ENCODE measurements at regions not wholly inside any gene's neighbourhood (a gene's known extent, or its start where the extent isn't known, plus 50 kb on each side); places are given as distances from the start of the nearest gene placed in this dataset.

DNA sequence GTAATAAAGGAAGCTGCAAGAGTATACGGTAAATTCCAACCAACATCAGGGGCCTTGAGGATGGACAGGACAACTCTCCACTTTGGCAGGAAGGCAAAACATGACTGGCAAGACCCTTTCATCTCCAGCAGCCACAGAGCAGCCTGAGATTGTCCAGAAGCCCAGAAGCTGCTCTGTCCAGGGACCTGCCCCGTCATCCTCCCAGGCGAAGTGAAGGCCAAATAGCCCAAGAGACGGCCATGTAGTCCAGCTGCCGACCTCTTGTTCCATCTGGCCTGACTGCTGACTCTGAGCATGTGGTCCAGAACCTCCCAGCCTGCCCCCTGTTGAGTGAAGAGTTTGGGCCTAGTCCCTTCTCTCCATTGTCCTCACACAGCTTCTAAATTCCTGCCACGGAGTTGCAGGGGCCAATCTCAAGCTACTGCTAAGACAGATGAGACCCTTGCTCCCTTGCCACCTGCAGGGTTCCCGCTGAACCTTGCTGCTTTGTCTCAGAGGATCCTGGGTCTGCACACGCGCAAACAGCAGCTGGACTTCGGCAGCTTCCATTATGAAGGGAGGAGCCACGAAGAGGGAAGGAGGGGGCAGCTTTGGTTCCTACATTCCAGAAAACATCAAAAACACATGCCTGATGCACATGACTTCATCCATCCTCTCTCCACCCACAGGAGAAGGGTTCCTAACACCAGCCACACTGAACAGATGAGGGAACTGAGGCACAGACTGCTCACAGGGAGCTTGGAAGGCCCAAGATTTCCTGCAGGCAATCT, 196.9 kb downstream of the KATNAL1 start:
- Histone ChIP-seq H3K27me3 (ENCODE audit: control insufficient read depth, insufficient read depth, low read length) (no peaks in the 10 kb centered on the region), H3K36me3 (ENCODE audit: control insufficient read depth, insufficient read depth, low read length) (no peaks in the 10 kb centered on the region), H3K4me1 (ENCODE audit: control insufficient read depth, insufficient read depth, low read length) (peaks cover 2% of the 10 kb centered on the region), H3K4me3 (ENCODE audit: low read length) (no peak overlapping the region), H3K27ac (ENCODE audit: low read depth, low read length) (no peak overlapping the region), H3K9ac (ENCODE audit: low read length) (no peak overlapping the region)

DNA sequence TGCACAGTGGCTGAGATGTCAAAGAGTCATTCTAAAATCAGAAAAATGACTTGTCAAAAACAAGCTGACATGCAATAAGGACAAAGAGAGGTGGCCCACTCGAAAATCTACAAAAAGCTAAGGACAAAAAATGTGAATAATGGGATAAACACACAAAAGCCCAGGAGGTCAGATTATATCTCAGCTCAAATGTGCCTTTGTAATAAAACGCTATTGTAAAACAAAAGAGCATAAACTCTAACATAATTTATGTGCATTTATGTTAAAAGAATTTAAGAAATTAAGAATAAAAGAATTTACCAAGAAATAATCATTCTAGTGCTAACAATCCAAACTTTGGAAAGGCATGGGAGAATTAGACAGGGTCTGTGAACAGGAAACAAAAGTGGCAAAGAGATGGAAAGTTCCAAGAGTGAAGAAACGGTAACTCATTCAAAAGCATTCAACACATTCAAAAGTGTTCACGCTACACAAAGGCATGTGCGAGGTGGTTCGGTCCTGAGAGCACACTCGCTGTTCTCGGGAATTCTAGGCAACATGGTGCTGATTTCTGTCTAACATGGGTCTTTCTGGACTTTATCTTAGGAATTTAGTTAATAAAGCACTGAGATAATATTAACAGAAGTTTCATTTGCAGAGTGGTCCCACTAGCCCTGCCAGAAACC, 197.7 kb downstream of the KATNAL1 start:
- H3K36me3 ChIP-seq (ENCODE audit: control insufficient read depth, insufficient read depth, low read length) = no peaks in the 10 kb centered on the region
- H3K27ac ChIP-seq (ENCODE audit: low read depth, low read length) = no peak overlapping the region
- no peak overlapping the region for H3K4me3 ChIP-seq (ENCODE audit: low read length)
- no peak overlapping the region for H3K9ac ChIP-seq (ENCODE audit: low read length)
- no peaks in the 10 kb centered on the region for H3K27me3 ChIP-seq (ENCODE audit: control insufficient read depth, insufficient read depth, low read length)
- H3K4me1 ChIP-seq (ENCODE audit: control insufficient read depth, insufficient read depth, low read length) = no peaks in the 10 kb centered on the region

DNA sequence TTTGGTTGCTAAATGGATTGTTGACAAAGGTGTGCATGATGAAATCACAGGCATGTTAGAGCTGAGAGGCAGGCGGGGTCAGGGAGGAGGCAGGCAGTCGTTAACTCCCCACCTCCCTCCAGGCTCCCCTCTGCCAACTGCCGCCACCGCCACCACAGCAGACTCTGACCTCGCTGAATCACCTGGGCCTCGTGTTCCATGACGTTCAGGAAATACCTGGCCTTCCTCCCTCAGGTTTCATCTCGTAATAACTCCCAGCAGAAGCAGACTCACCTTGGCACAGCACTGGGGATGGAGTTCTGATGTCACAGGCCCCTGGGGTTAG, 198.5 kb downstream of the KATNAL1 start:
- Histone ChIP-seq H3K9ac (ENCODE audit: low read length) (no peak overlapping the region), H3K27me3 (ENCODE audit: control insufficient read depth, insufficient read depth, low read length) (no peaks in the 10 kb centered on the region), H3K27ac (ENCODE audit: low read depth, low read length) (no peak overlapping the region), H3K4me1 (ENCODE audit: control insufficient read depth, insufficient read depth, low read length) (no peaks in the 10 kb centered on the region), H3K4me3 (ENCODE audit: low read length) (no peak overlapping the region), H3K36me3 (ENCODE audit: control insufficient read depth, insufficient read depth, low read length) (no peaks in the 10 kb centered on the region)

DNA sequence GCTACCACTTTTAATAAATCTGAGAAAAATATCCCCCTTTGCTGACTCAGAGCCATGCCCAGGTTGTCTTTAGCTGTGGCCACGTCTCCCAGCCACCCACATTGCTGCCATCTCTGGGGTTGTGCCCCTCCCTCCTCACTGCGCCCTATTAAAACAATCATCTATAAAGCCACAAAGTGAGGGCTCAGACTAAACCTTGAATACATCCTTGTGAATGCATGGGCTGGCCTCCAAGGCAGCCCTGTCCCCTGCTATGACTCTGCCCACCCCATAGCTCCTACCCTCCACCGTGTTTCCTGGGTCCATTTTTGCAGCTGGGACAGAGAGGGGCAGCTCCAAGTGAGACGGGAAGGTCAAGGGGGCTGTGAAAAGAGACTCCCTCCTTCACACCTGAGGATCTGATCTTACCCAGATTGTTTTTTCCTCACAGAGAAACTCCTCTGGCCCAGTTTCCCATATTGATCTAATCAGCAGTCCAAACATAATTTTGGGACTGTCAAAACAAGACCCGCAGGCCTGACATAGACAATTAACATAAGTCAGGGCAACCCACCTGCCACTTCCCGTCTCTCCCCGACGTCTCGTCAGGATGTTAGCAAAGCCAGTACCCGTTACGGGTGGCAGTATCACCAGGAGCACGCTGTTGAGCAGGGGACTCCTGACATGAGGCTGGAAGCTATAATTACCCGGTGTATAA, 199.0 kb downstream of the KATNAL1 start:
- Histone ChIP-seq H3K27me3 (ENCODE audit: control insufficient read depth, insufficient read depth, low read length) (no peaks in the 10 kb centered on the region), H3K4me1 (ENCODE audit: control insufficient read depth, insufficient read depth, low read length) (no peaks in the 10 kb centered on the region), H3K4me3 (ENCODE audit: low read length) (no peak overlapping the region), H3K27ac (ENCODE audit: low read depth, low read length) (no peak overlapping the region), H3K9ac (ENCODE audit: low read length) (no peak overlapping the region), H3K36me3 (ENCODE audit: control insufficient read depth, insufficient read depth, low read length) (no peaks in the 10 kb centered on the region)

DNA sequence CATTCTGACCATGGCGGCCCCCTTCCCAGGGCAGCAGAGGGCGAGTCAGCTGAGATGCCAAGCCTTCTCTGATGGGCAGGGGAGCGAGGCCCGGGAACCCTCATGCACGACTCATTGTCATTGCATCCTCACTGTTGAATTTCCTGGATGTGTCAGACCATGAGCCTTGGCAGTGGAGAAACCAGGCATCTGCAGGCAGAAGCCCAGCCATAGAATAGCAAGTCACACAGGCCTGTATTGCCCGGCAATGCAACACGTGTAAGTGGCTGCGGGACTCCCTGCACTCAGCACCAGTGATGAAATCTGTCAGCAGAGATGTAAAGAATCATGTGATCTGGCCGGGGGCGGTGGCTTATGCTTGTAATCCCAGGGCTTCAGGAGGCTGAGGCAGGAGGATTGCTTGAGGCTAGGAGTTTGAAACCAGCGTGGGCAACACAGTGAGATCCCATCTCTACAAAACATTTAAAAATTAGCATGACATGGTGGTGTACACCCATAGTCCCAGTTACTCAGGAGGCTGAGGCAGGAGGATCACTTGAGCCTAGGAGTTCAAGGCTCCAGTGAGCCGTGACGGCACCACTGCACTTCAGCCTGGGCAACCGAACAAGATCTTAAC, 199.7 kb downstream of the KATNAL1 start:
- H3K4me3 ChIP-seq (ENCODE audit: low read length) = no peak overlapping the region

DNA sequence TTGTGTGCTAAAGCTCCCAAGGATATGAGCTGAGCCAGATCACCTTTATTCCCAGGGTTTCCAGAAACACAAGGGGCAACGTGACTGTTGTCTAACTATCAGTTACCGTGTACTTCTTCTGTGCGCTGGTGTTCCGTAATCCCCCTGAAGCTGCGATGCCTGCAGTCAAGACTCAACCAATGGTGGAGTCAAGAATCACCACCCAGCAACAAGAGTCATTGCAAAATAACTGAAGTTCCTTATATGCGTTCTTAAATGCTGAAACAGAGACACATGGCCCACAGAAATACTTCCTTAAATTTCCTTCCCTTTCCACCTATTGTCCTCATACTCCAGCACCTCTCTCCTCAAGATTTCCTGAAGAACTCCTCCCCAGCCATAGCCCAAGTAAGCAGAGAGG, 200.2 kb downstream of the KATNAL1 start:
- Histone ChIP-seq H3K4me3 (ENCODE audit: low read length) (no peak overlapping the region), H3K9ac (ENCODE audit: low read length) (no peak overlapping the region), H3K4me1 (ENCODE audit: control insufficient read depth, insufficient read depth, low read length) (no peaks in the 10 kb centered on the region), H3K36me3 (ENCODE audit: control insufficient read depth, insufficient read depth, low read length) (no peaks in the 10 kb centered on the region), H3K27ac (ENCODE audit: low read depth, low read length) (no peak overlapping the region), H3K27me3 (ENCODE audit: control insufficient read depth, insufficient read depth, low read length) (no peaks in the 10 kb centered on the region)

More for the DNA sequence above, 199.7 kb downstream of the KATNAL1 start:
- no peaks in the 10 kb centered on the region for H3K36me3 ChIP-seq (ENCODE audit: control insufficient read depth, insufficient read depth, low read length)
- no peak overlapping the region for H3K27ac ChIP-seq (ENCODE audit: low read depth, low read length)
- no peak overlapping the region for H3K9ac ChIP-seq (ENCODE audit: low read length)
- no peaks in the 10 kb centered on the region for H3K4me1 ChIP-seq (ENCODE audit: control insufficient read depth, insufficient read depth, low read length)
- no peaks in the 10 kb centered on the region for H3K27me3 ChIP-seq (ENCODE audit: control insufficient read depth, insufficient read depth, low read length)

DNA sequence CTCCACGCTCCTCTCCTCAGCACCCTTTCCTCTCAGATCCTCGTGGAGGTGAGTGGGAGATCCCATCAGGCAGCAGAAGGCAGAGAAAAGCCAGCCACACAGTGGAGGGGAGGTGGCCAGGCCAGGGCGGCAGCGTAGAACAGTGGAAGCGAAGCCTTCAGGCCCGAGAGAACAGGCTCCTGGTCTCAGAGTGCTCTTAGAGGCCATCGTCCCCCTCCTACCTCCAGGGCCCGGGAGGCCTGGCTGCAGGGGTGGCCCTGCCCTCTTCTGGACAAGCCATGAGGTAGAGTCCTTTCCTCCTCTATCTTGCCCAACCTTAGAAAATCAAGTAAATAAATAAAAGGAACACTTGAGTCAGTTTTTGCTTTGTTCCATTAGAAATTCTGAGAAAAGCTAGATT, 202.0 kb downstream of the KATNAL1 start:
- H3K9ac ChIP-seq (ENCODE audit: low read length) = no peak overlapping the region
- H3K27ac ChIP-seq (ENCODE audit: low read depth, low read length) = no peak overlapping the region
- no peak overlapping the region for H3K4me3 ChIP-seq (ENCODE audit: low read length)

DNA sequence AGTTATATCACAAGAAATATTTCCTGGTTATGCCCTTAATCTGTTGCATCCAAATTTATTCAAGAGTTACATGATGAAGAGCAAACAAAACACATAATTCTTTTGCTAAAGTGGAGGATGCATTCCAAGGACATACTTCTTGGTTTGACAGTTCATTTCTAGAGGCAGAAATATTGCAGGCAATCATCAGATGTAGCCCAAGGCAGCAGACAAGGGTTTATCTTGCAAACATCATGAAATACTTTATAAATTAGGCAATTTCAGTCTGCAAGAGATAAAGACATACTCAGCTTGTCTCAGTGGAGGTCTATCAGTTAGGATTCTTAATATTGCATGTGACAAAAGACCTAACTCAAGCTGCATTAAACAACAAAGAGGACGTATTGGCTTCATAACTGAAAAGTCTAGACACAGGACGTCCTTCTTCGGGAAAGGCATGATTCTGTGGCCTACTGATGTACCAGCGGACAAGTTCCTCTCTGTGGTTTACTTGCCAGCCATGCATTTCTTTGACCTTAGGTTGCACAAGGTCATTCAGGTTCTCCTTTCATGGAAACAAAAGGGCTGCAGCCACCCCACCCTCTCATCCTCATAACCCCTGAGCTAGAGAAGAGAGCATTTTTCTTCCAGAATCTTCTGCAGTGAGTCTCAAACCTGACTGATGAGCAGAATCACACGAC, 204.1 kb downstream of the KATNAL1 start:
- H3K27me3 ChIP-seq (ENCODE audit: control insufficient read depth, insufficient read depth, low read length) = no peaks in the 10 kb centered on the region
- H3K36me3 ChIP-seq (ENCODE audit: control insufficient read depth, insufficient read depth, low read length) = no peaks in the 10 kb centered on the region
- no peak overlapping the region for H3K4me3 ChIP-seq (ENCODE audit: low read length)
- H3K27ac ChIP-seq (ENCODE audit: low read depth, low read length) = no peak overlapping the region
- H3K9ac ChIP-seq (ENCODE audit: low read length) = no peak overlapping the region
- no peaks in the 10 kb centered on the region for H3K4me1 ChIP-seq (ENCODE audit: control insufficient read depth, insufficient read depth, low read length)

More for the DNA sequence above, 202.0 kb downstream of the KATNAL1 start:
- no peaks in the 10 kb centered on the region for H3K27me3 ChIP-seq (ENCODE audit: control insufficient read depth, insufficient read depth, low read length)
- H3K4me1 ChIP-seq (ENCODE audit: control insufficient read depth, insufficient read depth, low read length) = no peaks in the 10 kb centered on the region
- H3K36me3 ChIP-seq (ENCODE audit: control insufficient read depth, insufficient read depth, low read length) = no peaks in the 10 kb centered on the region

DNA sequence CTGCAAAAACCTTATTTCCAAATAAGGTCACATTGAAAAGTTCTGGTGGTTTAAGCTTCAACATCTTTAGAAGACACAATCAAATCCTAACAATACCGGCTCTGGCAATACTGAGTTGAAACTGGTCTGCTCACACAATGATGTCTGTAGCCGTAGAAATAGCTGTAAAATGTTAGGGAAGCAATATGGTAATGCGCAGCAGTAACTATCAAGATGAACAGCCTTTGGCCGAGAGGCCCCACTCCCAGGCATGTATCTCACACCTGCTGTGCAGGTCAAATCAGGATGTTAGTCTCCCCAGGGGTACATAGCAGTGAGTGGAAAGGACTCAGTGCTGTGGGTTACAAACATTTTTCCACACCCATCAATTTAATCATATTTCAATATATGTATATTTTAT, 207.1 kb downstream of the KATNAL1 start:
- no peak overlapping the region for H3K27ac ChIP-seq (ENCODE audit: low read depth, low read length)
- H3K27me3 ChIP-seq (ENCODE audit: control insufficient read depth, insufficient read depth, low read length) = no peaks in the 10 kb centered on the region
- no peak overlapping the region for H3K4me3 ChIP-seq (ENCODE audit: low read length)
- no peaks in the 10 kb centered on the region for H3K36me3 ChIP-seq (ENCODE audit: control insufficient read depth, insufficient read depth, low read length)
- H3K9ac ChIP-seq (ENCODE audit: low read length) = no peak overlapping the region
- H3K4me1 ChIP-seq (ENCODE audit: control insufficient read depth, insufficient read depth, low read length) = no peaks in the 10 kb centered on the region

DNA sequence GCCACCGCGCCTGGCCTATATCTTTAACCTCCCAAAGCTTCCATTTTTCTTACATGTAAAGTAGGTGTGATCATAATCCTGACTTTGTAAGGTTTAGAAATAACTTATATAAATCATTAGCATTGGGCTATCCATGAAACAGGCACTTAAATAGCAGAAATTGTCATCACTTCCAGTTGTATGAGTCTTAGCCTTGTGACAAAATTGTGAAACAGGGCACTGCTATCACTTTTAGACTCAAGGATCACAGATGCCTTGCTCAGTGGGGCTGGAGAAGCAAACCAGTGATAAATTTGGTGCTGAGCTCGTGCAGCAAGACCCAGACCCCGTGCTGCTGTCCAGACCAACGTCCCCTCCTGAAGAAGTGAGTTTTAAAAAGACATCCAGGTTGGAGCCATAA, 209.7 kb downstream of the KATNAL1 start:
- H3K36me3 ChIP-seq (ENCODE audit: control insufficient read depth, insufficient read depth, low read length) = no peaks in the 10 kb centered on the region
- no peaks in the 10 kb centered on the region for H3K27me3 ChIP-seq (ENCODE audit: control insufficient read depth, insufficient read depth, low read length)
- H3K27ac ChIP-seq (ENCODE audit: low read depth, low read length) = no peak overlapping the region
- no peaks in the 10 kb centered on the region for H3K4me1 ChIP-seq (ENCODE audit: control insufficient read depth, insufficient read depth, low read length)
- no peak overlapping the region for H3K9ac ChIP-seq (ENCODE audit: low read length)
- H3K4me3 ChIP-seq (ENCODE audit: low read length) = no peak overlapping the region

DNA sequence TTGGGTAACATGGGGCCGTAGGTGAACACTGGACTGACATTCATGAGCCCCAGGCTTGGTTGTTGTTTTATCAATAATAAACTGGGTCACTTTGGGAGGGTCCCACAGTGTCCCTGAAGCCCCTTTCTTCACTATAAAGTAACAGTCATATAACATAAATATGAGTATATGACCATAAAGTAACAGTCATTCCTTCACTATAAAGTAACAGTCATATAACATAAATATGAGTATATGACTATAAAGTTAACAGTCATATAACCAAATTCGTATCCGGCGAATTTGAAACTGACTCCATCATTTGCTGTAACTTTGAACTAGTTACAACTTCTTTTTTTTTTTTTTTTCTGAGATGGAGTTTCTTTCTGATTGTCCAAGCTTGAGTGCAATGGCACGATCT, 210.3 kb downstream of the KATNAL1 start:
- H3K4me1 ChIP-seq (ENCODE audit: control insufficient read depth, insufficient read depth, low read length) = no peaks in the 10 kb centered on the region
- no peaks in the 10 kb centered on the region for H3K27me3 ChIP-seq (ENCODE audit: control insufficient read depth, insufficient read depth, low read length)
- H3K27ac ChIP-seq (ENCODE audit: low read depth, low read length) = no peak overlapping the region
- H3K4me3 ChIP-seq (ENCODE audit: low read length) = no peak overlapping the region
- H3K9ac ChIP-seq (ENCODE audit: low read length) = no peak overlapping the region
- H3K36me3 ChIP-seq (ENCODE audit: control insufficient read depth, insufficient read depth, low read length) = no peaks in the 10 kb centered on the region

DNA sequence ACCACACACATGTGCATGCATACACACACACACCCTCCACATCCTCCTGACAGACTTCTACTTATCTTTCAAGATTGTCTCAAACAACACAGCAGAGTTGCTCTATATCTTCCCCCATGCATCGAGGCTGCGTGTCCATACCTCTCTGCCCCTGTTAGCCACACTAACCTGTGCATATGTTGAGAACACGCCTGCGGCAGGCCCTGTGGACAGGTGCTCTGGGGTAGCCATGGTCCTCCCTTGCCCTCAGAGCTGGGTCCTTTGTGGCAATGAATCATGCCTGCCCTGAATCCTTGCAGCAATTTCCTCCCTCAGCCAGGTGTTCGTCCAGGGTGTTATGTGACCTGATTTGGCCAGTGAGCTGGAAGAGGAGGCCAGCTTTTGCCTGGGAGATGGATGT, 213.3 kb downstream of the KATNAL1 start:
- H3K4me1 ChIP-seq (ENCODE audit: control insufficient read depth, insufficient read depth, low read length) = no peaks in the 10 kb centered on the region
- H3K27ac ChIP-seq (ENCODE audit: low read depth, low read length) = no peak overlapping the region
- H3K36me3 ChIP-seq (ENCODE audit: control insufficient read depth, insufficient read depth, low read length) = no peaks in the 10 kb centered on the region
- no peaks in the 10 kb centered on the region for H3K27me3 ChIP-seq (ENCODE audit: control insufficient read depth, insufficient read depth, low read length)
- no peak overlapping the region for H3K4me3 ChIP-seq (ENCODE audit: low read length)
- no peak overlapping the region for H3K9ac ChIP-seq (ENCODE audit: low read length)

Data from rectal smooth muscle tissue (tissue), 1 donor.